H1 (cell line): ENCODE measurements at regions not wholly inside any gene's neighbourhood (a gene's known extent, or its start where the extent isn't known, plus 50 kb on each side); places are given as distances from the start of the nearest gene placed in this dataset.

Experiments
- CTCF ChIA-PET: fragments of 300-600 bp; sonication (Branson Sonifier 250); formaldehyde crosslinking; loops from one replicate; lab custom pipeline; 2021; ENCODE audit not compliant: partially characterized antibody; lab: Charles Lee
- POLR2A ChIA-PET: fragments of 300-600 bp; sonication (Branson Sonifier 250); formaldehyde crosslinking; loops from one replicate; lab custom pipeline; 2021; ENCODE audit warnings: inconsistent platforms; ENCODE audit not compliant: partially characterized antibody; lab: Charles Lee
- DNase-seq, 2 experiments: peaks; one replicate each; pipeline versions ENCODE4 v3.0.0 to v3.0.0-alpha.2; 2010 to 2022; ENCODE audit warnings: low spot score in 2 of 2, low read depth in 1 of 2, mixed read lengths in 1 of 2
- FAIRE-seq: peaks from 2 replicates; lab custom pipeline; 2011; peaks lifted over from hg19 to GRCh38; lab: Jason Lieb, UNC
- H2AFZ ChIP-seq: 2 replicates; pipeline ENCODE4 v1.8.1; 2012; ENCODE audit warnings: low read length, inconsistent platforms
- H2AK5ac ChIP-seq: 2 replicates; pipeline ENCODE4 v1.6.1; 2013; ENCODE audit warnings: low read depth, low read length
- H2BK120ac ChIP-seq: replicated peaks from 2 replicates; pipeline ENCODE3; 2013; ENCODE audit warnings: low read depth, low read length, inconsistent platforms
- H2BK12ac ChIP-seq: 2 replicates; pipeline ENCODE4 v1.6.1; 2013; ENCODE audit warnings: low read depth, low read length
- H2BK15ac ChIP-seq: 2 replicates; pipeline ENCODE4 v1.6.1; 2013; ENCODE audit warnings: low read length
- H2BK20ac ChIP-seq: 2 replicates; pipeline ENCODE4 v1.6.1; 2013; ENCODE audit warnings: low read length
- H2BK5ac ChIP-seq: 2 replicates; pipeline ENCODE4 v1.6.1; 2013; ENCODE audit warnings: low read depth, low read length
- H3K14ac ChIP-seq: 2 replicates; pipeline ENCODE4 v1.6.1; 2013; ENCODE audit warnings: inconsistent platforms; ENCODE audit not compliant: insufficient read length
- H3K18ac ChIP-seq: 2 replicates; pipeline ENCODE4 v1.6.1; 2013; ENCODE audit warnings: low read length; ENCODE audit errors: extremely low read depth
- H3K23ac ChIP-seq: 2 replicates; pipeline ENCODE4 v1.6.1; 2013; ENCODE audit warnings: inconsistent platforms; ENCODE audit not compliant: insufficient read length
- H3K23me2 ChIP-seq: 2 replicates; pipeline ENCODE4 v1.6.1; 2013; ENCODE audit warnings: low read depth, low read length
- H3K27ac ChIP-seq: 2 replicates; pipeline ENCODE4 v1.6.1; 2011; ENCODE audit warnings: low read depth, low read length, inconsistent platforms
- H3K27me3 ChIP-seq, 4 experiments: replicated peaks in 1 of 4; 1 replicate in 1 of 4; 2 replicates in 3 of 4; pipeline versions ENCODE4 v1.6.1 to v1.8.1; 2011 to 2013; ENCODE audit warnings: low read length in 3 of 4, mild to moderate bottlenecking in 3 of 4, inconsistent platforms in 2 of 4, mixed read lengths in 2 of 4, moderate library complexity in 1 of 4; ENCODE audit not compliant: control insufficient read depth in 3 of 4, insufficient read depth in 3 of 4; ENCODE audit errors: extremely low read depth in 1 of 4
- H3K36me3 ChIP-seq, 4 experiments: 2 replicates each; pipeline versions ENCODE4 v1.6.1 to v1.8.1; 2011 to 2013; ENCODE audit warnings: mild to moderate bottlenecking in 4 of 4, low read length in 3 of 4, moderate library complexity in 2 of 4, control low read depth in 1 of 4, inconsistent platforms in 1 of 4; ENCODE audit not compliant: insufficient read depth in 4 of 4, control insufficient read depth in 2 of 4
- H3K4ac ChIP-seq: replicated peaks from 2 replicates; pipeline ENCODE3; 2013; ENCODE audit warnings: low read length, low read depth, mixed read lengths, inconsistent platforms; ENCODE audit not compliant: insufficient read length
- H3K4me1 ChIP-seq, 4 experiments: replicated peaks in 1 of 4; 1 replicate in 1 of 4; 2 replicates in 3 of 4; pipeline versions ENCODE4 v1.6.1 to v1.8.1; 2011 to 2013; ENCODE audit warnings: low read length in 3 of 4, inconsistent platforms in 2 of 4, mixed read lengths in 1 of 4; ENCODE audit not compliant: insufficient read depth in 4 of 4, control insufficient read depth in 3 of 4
- H3K4me2 ChIP-seq, 2 experiments: 2 replicates each; pipeline versions ENCODE4 v1.6.1 to v1.8.1; 2011 to 2013; ENCODE audit warnings: low read depth in 2 of 2, low read length in 2 of 2, control low read depth in 1 of 2, inconsistent platforms in 1 of 2, mild to moderate bottlenecking in 1 of 2; ENCODE audit not compliant: insufficient read depth in 1 of 2
- H3K4me3 ChIP-seq, 4 experiments: fragments of 200-600, 300-600 bp in 1 of 4; sonication (generic), shearing (Covaris generic), sonication (Bioruptor Twin) in 1 of 4; 2 replicates each; pipeline versions ENCODE4 v1.5.1 to v1.8.1; 2011 to 2016; ENCODE audit warnings: low read length in 4 of 4, low read depth in 3 of 4, control low read depth in 2 of 4, inconsistent platforms in 2 of 4, mild to moderate bottlenecking in 2 of 4, mixed read lengths in 1 of 4, moderate library complexity in 1 of 4; ENCODE audit not compliant: insufficient read depth in 2 of 4; ENCODE audit errors: extremely low read depth in 1 of 4
- H3K56ac ChIP-seq: replicated peaks from 2 replicates; pipeline ENCODE3; 2013; ENCODE audit warnings: low read depth, mild to moderate bottlenecking, mixed read lengths, low read length, inconsistent platforms; ENCODE audit not compliant: insufficient read length
- H3K79me1 ChIP-seq: 2 replicates; pipeline ENCODE4 v1.6.1; 2013; ENCODE audit warnings: low read depth, low read length, control low read depth
- H3K79me2 ChIP-seq, 2 experiments: 2 replicates each; pipeline versions ENCODE4 v1.6.1 to v1.8.1; 2012 to 2013; ENCODE audit warnings: low read length in 2 of 2, mild to moderate bottlenecking in 2 of 2, inconsistent platforms in 1 of 2; ENCODE audit not compliant: insufficient read depth in 2 of 2, control insufficient read depth in 1 of 2
- H3K9ac ChIP-seq, 4 experiments: replicated peaks in 1 of 4; 1 replicate in 1 of 4; 2 replicates in 3 of 4; pipeline versions ENCODE4 v1.6.1 to v1.8.1; 2011 to 2013; ENCODE audit warnings: low read depth in 3 of 4, low read length in 3 of 4, control low read depth in 2 of 4, mild to moderate bottlenecking in 2 of 4, moderate library complexity in 2 of 4, inconsistent platforms in 1 of 4; ENCODE audit errors: extremely low read depth in 1 of 4
- H3K9me3 ChIP-seq, 2 experiments: 2 replicates each; pipeline versions ENCODE4 v1.6.1 to v1.8.1; 2012 to 2013; ENCODE audit warnings: mild to moderate bottlenecking in 2 of 2, moderate library complexity in 2 of 2, control low read depth in 1 of 2, inconsistent platforms in 1 of 2, low read depth in 1 of 2, low read length in 1 of 2, mixed read lengths in 1 of 2; ENCODE audit not compliant: insufficient read depth in 2 of 2
- H4K20me1 ChIP-seq, 2 experiments: replicated peaks in 1 of 2; 2 replicates each; pipeline versions ENCODE3 to v1.8.1; 2011 to 2013; ENCODE audit warnings: inconsistent platforms in 2 of 2, low read length in 2 of 2, mild to moderate bottlenecking in 1 of 2; ENCODE audit not compliant: insufficient read depth in 2 of 2, control insufficient read depth in 1 of 2
- H4K5ac ChIP-seq: 2 replicates; pipeline ENCODE4 v1.6.1; 2013; ENCODE audit warnings: low read length, low read depth, mixed read lengths, inconsistent platforms; ENCODE audit not compliant: insufficient read length
- H4K8ac ChIP-seq: 2 replicates; pipeline ENCODE4 v1.8.0; 2013; ENCODE audit warnings: mild to moderate bottlenecking, moderate library complexity, low read length, inconsistent platforms; ENCODE audit not compliant: insufficient read depth; ENCODE audit errors: extremely low read depth
- H4K91ac ChIP-seq: replicated peaks from 2 replicates; pipeline ENCODE3; 2013; ENCODE audit warnings: low read length, mixed read lengths, inconsistent platforms; ENCODE audit not compliant: insufficient read length
- ATF2 ChIP-seq: IDR thresholded peaks from 2 replicates; pipeline ENCODE4 v1.6.1; 2012; ENCODE audit warnings: low read length, inconsistent platforms
- CHD2 ChIP-seq: IDR thresholded peaks from 2 replicates; pipeline ENCODE4 v1.6.1; 2012; ENCODE audit warnings: low read length, improper control_type of control experiment
- CREB1 ChIP-seq: IDR thresholded peaks from 2 replicates; pipeline ENCODE4 v1.6.1; 2012; ENCODE audit warnings: inconsistent platforms
- E2F6 ChIP-seq: IDR thresholded peaks from 2 replicates; pipeline ENCODE4 v1.6.1; 2012; ENCODE audit warnings: inconsistent platforms
- KDM1A ChIP-seq: fragments of 200-600, 300-600 bp; sonication (generic); IDR thresholded peaks from 2 replicates; pipeline ENCODE4 v1.7.1; 2016; ENCODE audit warnings: mild to moderate bottlenecking, low read length, borderline replicate concordance
- KDM5A ChIP-seq: fragments of 200-600 bp; IDR thresholded peaks from 2 replicates; pipeline ENCODE4 v1.7.1; 2012; ENCODE audit warnings: mild to moderate bottlenecking, low read length, inconsistent platforms, mixed read lengths
- POLR2A ChIP-seq, 2 experiments: IDR thresholded peaks; 1 replicate in 1 of 2; 2 replicates in 1 of 2; pipeline ENCODE4 v1.6.1; 2011; ENCODE audit warnings: low read depth in 2 of 2, low read length in 2 of 2, mild to moderate bottlenecking in 2 of 2; ENCODE audit errors: control extremely low read depth in 1 of 2
- POLR2AphosphoS5 ChIP-seq: IDR thresholded peaks from 2 replicates; pipeline ENCODE4 v1.6.1; 2011; ENCODE audit warnings: low read depth, low read length
- SAP30 ChIP-seq: fragments of 300-600 bp; sonication (generic); IDR thresholded peaks from 2 replicates; pipeline ENCODE4 v1.7.1; 2012; ENCODE audit warnings: low read length, moderate library complexity, mild to moderate bottlenecking, inconsistent platforms; ENCODE audit not compliant: insufficient read depth, insufficient replicate concordance
- SIRT6 ChIP-seq: IDR thresholded peaks from one replicate; pipeline ENCODE4 v1.7.1; 2012; ENCODE audit warnings: low read length, inconsistent platforms
- SIX5 ChIP-seq: IDR thresholded peaks from 2 replicates; pipeline ENCODE4 v1.6.1; 2011; ENCODE audit warnings: mild to moderate bottlenecking, low read depth, low read length
- SRF ChIP-seq: IDR thresholded peaks from 2 replicates; pipeline ENCODE4 v1.6.1; 2011; ENCODE audit warnings: mild to moderate bottlenecking, low read depth, low read length, moderate library complexity
- TBP ChIP-seq: IDR thresholded peaks from 2 replicates; pipeline ENCODE4 v1.6.1; 2011; ENCODE audit warnings: low read depth, low read length, improper control_type of control experiment
- ZNF274 ChIP-seq: IDR thresholded peaks from 2 replicates; pipeline ENCODE4 v1.7.0; 2012; ENCODE audit warnings: low read length, borderline replicate concordance; ENCODE audit errors: extremely low read depth
- WGBS, 2 experiments: shearing (Covaris generic) in 1 of 2; methylation state at CpG; one replicate each; pipeline versions ENCODE4 v1.1.6 to v1.1.7; 2013 to 2015; ENCODE audit warnings: low lambda C conversion rate in 2 of 2, mixed read lengths in 2 of 2, inconsistent platforms in 1 of 2, low coverage in 1 of 2, missing lambda C conversion rate in 1 of 2; ENCODE audit not compliant: insufficient replicate concordance in 2 of 2, insufficient coverage in 1 of 2, insufficient read length in 1 of 2; ENCODE audit errors: extremely low coverage in 1 of 2, missing lambda C conversion rate in 1 of 2; 5-methylcytosine and 5-hydroxymethylcytosine counted together

GRCh38 chr2:150783015-150783414 lies 295.5 kb upstream of the RND3 start:
- Histone ChIP-seq H2BK12ac (no peak overlapping the region), H3K9ac (no peak overlapping the region), H3K4ac (no peak overlapping the region), H2BK15ac (no peak overlapping the region), H3K9me3 (no peaks in the 10 kb centered on the region), H3K14ac (no peak overlapping the region), H4K20me1 (no peaks in the 10 kb centered on the region), H3K56ac (no peak overlapping the region), H2BK5ac (no peak overlapping the region), H2BK20ac (no peak overlapping the region), H2AFZ (no peak overlapping the region), H3K79me1 (no peaks in the 10 kb centered on the region), H4K91ac (no peak overlapping the region), H3K27ac (no peak overlapping the region), H3K23me2 (no peaks in the 10 kb centered on the region), H3K36me3 (no peaks in the 10 kb centered on the region), H4K8ac (no peak overlapping the region), H4K5ac (no peak overlapping the region), H3K4me2 (no peak overlapping the region), H3K79me2 (no peaks in the 10 kb centered on the region), H2AK5ac (no peak overlapping the region), H3K18ac (no peak overlapping the region), H3K23ac (no peak overlapping the region), H3K27me3 (no peaks in the 10 kb centered on the region), H2BK120ac (no peak overlapping the region), H3K4me1 (no peaks in the 10 kb centered on the region), H3K4me3 (no peak overlapping the region)
- FAIRE-seq = no peak
- TF ChIP-seq TBP (no peak), POLR2A (IDR thresholded peaks at IDR 0.05; ENCODE audit: control extremely low read depth in 1 of 2, low read depth in 2 of 2, low read length in 2 of 2) (no peak), KDM5A (no peak), KDM1A (no peak), ZNF274 (no peak), SIX5 (no peak), CREB1 (no peak), SIRT6 (no peak), E2F6 (no peak), SRF (no peak), POLR2AphosphoS5 (no peak), SAP30 (no peak), CHD2 (no peak), ATF2 (no peak)
- 97% methylated on average over 3 of the region's 3 CpGs; no CpG with 5 or more reads in 1 of the 2 experiments for WGBS, 2 experiments
- DNase-seq = no peak
- ChIA-PET CTCF (no interaction called here), POLR2A (no interaction called here)
